ENCODE measurements at regions not wholly inside any gene's neighbourhood (a gene's known extent, or its start where the extent isn't known, plus 50 kb on each side); places are given as distances from the start of the nearest gene placed in this dataset.

DNA sequence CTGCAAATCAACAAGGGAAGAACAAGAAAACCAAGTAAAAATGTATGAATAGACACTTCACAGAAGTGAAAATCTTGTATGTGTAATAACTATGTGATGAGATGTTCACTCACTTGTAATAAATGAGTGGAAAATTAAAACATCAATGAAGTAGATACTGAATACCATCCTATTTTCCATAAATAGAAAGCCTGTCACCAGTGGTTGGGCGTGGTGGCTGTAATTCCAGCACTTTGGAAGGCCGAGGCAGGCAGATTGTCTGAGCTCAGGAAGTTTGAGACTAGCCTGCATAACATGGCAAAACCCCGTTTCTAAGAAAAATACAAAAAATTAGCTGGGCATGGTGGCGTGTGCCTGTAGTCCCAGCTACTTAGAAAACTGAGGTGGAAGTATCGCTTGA is 53.5 kb upstream of the SOD3 start:
- Mint-ChIP-seq H3K4me3 (no peak overlapping the region), H3K9me3 (peaks cover 16% of the 10 kb centered on the region), H3K27me3 (ENCODE audit: insufficient read depth, low read depth) (peaks cover 10% of the 10 kb centered on the region), H3K4me1 (peaks cover 18% of the 10 kb centered on the region), H3K36me3 (peaks cover 2% of the 10 kb centered on the region), H3K27ac (no peak overlapping the region)
- H4K20me1 ChIP-seq (ENCODE audit: low read depth) = no peaks in the 10 kb centered on the region
- no peak overlapping the region for H2AFZ ChIP-seq (replicated peaks)
- DNase-seq (ENCODE audit: low spot score) = no peak
- no peak overlapping the region for H3K9ac ChIP-seq
- no peaks in the 10 kb centered on the region for H3K9me3 ChIP-seq (ENCODE audit: low read depth)
- no peak overlapping the region for H3K4me2 ChIP-seq
- H3F3A ChIP-seq (ENCODE audit: low read depth) = peaks cover 30% of the 10 kb centered on the region
- no peaks in the 10 kb centered on the region for H3K27me3 ChIP-seq
- H3K36me3 ChIP-seq = no peaks in the 10 kb centered on the region
- H3K4me1 ChIP-seq = peaks cover 16% of the 10 kb centered on the region
- no peaks in the 10 kb centered on the region for H3K79me2 ChIP-seq (ENCODE audit: low read depth)
- no peak overlapping the region for H3K27ac ChIP-seq
- TF ChIP-seq EZH2 (IDR thresholded peaks at IDR 0.05) (no peak), EZH2phosphoT487 (IDR thresholded peaks at IDR 0.05) (no peak)
- TF ChIP-seq, protein P1, sequence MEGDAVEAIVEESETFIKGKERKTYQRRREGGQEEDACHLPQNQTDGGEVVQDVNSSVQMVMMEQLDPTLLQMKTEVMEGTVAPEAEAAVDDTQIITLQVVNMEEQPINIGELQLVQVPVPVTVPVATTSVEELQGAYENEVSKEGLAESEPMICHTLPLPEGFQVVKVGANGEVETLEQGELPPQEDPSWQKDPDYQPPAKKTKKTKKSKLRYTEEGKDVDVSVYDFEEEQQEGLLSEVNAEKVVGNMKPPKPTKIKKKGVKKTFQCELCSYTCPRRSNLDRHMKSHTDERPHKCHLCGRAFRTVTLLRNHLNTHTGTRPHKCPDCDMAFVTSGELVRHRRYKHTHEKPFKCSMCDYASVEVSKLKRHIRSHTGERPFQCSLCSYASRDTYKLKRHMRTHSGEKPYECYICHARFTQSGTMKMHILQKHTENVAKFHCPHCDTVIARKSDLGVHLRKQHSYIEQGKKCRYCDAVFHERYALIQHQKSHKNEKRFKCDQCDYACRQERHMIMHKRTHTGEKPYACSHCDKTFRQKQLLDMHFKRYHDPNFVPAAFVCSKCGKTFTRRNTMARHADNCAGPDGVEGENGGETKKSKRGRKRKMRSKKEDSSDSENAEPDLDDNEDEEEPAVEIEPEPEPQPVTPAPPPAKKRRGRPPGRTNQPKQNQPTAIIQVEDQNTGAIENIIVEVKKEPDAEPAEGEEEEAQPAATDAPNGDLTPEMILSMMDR (IDR thresholded peaks at IDR 0.05) = no peak
- H3K4me3 ChIP-seq = no peak overlapping the region

DNA sequence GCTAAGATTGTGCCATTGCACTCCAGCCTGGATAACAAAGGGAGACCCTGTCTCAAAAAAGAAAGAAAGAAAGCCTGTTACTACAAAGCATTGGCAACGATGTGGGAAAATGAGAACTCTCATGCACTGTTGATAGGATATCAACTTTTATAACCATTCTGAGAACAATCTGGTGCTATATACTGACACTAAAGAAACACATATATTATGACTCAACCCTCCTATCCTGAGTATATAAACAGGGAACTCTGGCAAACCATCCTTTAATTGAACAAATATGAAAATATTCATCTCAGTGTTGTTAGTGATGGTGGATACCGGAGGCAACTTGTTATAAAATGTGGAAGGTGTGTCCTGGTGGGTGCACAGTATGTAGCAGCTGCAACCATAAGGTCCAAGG is 53.0 kb upstream of the SOD3 start:
- TF ChIP-seq EZH2phosphoT487 (IDR thresholded peaks at IDR 0.05) (no peak), EZH2 (IDR thresholded peaks at IDR 0.05) (no peak)
- TF ChIP-seq, protein P1 (IDR thresholded peaks at IDR 0.05) = no peak
- Histone ChIP-seq H3F3A (ENCODE audit: low read depth) (peaks cover 30% of the 10 kb centered on the region), H3K4me3 (no peak overlapping the region), H4K20me1 (ENCODE audit: low read depth) (no peaks in the 10 kb centered on the region), H3K36me3 (no peaks in the 10 kb centered on the region), H2AFZ (replicated peaks) (no peak overlapping the region), H3K9me3 (ENCODE audit: low read depth) (no peaks in the 10 kb centered on the region), H3K4me1 (peaks cover 16% of the 10 kb centered on the region), H3K79me2 (ENCODE audit: low read depth) (no peaks in the 10 kb centered on the region), H3K27me3 (no peaks in the 10 kb centered on the region), H3K9ac (no peak overlapping the region), H3K27ac (no peak overlapping the region), H3K4me2 (no peak overlapping the region)
- H3K9me3 Mint-ChIP-seq = peaks cover 12% of the 10 kb centered on the region
- no peak overlapping the region for H3K4me3 Mint-ChIP-seq
- DNase-seq (ENCODE audit: low spot score) = no peak
- peaks cover 2% of the 10 kb centered on the region for H3K36me3 Mint-ChIP-seq
- no peak overlapping the region for H3K27ac Mint-ChIP-seq
- peaks cover 18% of the 10 kb centered on the region for H3K4me1 Mint-ChIP-seq
- peaks cover 10% of the 10 kb centered on the region for H3K27me3 Mint-ChIP-seq (ENCODE audit: insufficient read depth, low read depth)

DNA sequence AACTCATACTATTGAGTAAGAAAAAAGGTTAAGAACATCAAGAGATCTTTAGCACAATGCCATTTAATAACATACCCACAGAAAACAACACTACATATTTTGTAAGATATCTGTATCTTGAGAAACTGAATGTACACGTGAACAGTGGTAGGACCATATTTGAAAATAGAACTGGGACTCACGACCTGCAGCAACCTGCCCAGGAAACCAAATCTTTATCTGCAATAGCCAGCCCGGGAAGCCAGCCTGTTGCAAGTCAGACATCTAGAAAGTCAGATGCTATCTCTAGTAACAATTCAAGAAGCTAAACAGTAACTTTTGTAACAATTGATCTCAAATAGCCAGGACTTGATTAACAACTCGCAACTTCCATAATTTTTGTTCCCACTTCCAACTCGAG is 52.6 kb upstream of the SOD3 start:
- H3K4me3 ChIP-seq = no peak overlapping the region
- Mint-ChIP-seq H3K36me3 (peaks cover 2% of the 10 kb centered on the region), H3K4me3 (no peak overlapping the region), H3K4me1 (peaks cover 18% of the 10 kb centered on the region), H3K27me3 (ENCODE audit: insufficient read depth, low read depth) (peaks cover 10% of the 10 kb centered on the region), H3K27ac (no peak overlapping the region), H3K9me3 (peaks cover 8% of the 10 kb centered on the region)
- TF ChIP-seq, protein P1 (IDR thresholded peaks at IDR 0.05) = no peak
- TF ChIP-seq EZH2phosphoT487 (IDR thresholded peaks at IDR 0.05) (no peak), EZH2 (IDR thresholded peaks at IDR 0.05) (no peak)
- H4K20me1 ChIP-seq (ENCODE audit: low read depth) = no peaks in the 10 kb centered on the region
- no peaks in the 10 kb centered on the region for H3K79me2 ChIP-seq (ENCODE audit: low read depth)
- H3K27me3 ChIP-seq = no peaks in the 10 kb centered on the region
- no peaks in the 10 kb centered on the region for H3K9me3 ChIP-seq (ENCODE audit: low read depth)
- no peak overlapping the region for H3K9ac ChIP-seq
- peaks cover 16% of the 10 kb centered on the region for H3K4me1 ChIP-seq
- no peak overlapping the region for H3K4me2 ChIP-seq
- no peak overlapping the region for H3K27ac ChIP-seq
- H3F3A ChIP-seq (ENCODE audit: low read depth) = peaks cover 30% of the 10 kb centered on the region
- H2AFZ ChIP-seq (replicated peaks) = no peak overlapping the region
- H3K36me3 ChIP-seq = no peaks in the 10 kb centered on the region
- DNase-seq (ENCODE audit: low spot score) = no peak
